Endothelial cell (in vitro differentiated cells): ENCODE measurements at regions not wholly inside any gene's neighbourhood (a gene's known extent, or its start where the extent isn't known, plus 50 kb on each side); places are given as distances from the start of the nearest gene placed in this dataset.

Source experiments
- DNase-seq: peaks from one replicate; pipeline ENCODE4 v3.0.0; 2021; ENCODE audit warnings: low spot score
- H3K27ac Mint-ChIP-seq: one replicate; pipeline ENCODE4 v1.8.0; 2021; ENCODE audit warnings: mixed read lengths, inconsistent platforms; ENCODE audit not compliant: unreplicated experiment
- H3K27me3 Mint-ChIP-seq: one replicate; pipeline ENCODE4 v1.8.0; 2021; ENCODE audit warnings: mild to moderate bottlenecking, moderate library complexity, mixed read lengths, inconsistent platforms; ENCODE audit not compliant: unreplicated experiment
- H3K36me3 Mint-ChIP-seq: one replicate; pipeline ENCODE4 v1.8.0; 2021; ENCODE audit warnings: mild to moderate bottlenecking, low read depth, mixed read lengths, inconsistent platforms; ENCODE audit not compliant: unreplicated experiment
- H3K4me1 Mint-ChIP-seq: one replicate; pipeline ENCODE4 v1.8.0; 2021; ENCODE audit warnings: mild to moderate bottlenecking, mixed read lengths, inconsistent platforms; ENCODE audit not compliant: unreplicated experiment
- H3K4me3 Mint-ChIP-seq: one replicate; pipeline ENCODE4 v1.8.0; 2021; ENCODE audit warnings: mild to moderate bottlenecking, mixed read lengths, inconsistent platforms; ENCODE audit not compliant: unreplicated experiment
- H3K9me3 Mint-ChIP-seq: one replicate; pipeline ENCODE4 v1.8.0; 2021; ENCODE audit warnings: mixed read lengths, inconsistent platforms; ENCODE audit not compliant: unreplicated experiment
- CTCF ChIP-seq: fragments of 200-600 bp; sonication (generic); IDR thresholded peaks from one replicate; pipeline ENCODE4 v1.5.0; 2021; ENCODE audit warnings: antibody characterized with exemption; ENCODE audit not compliant: unreplicated experiment

- H3K36me3 Mint-ChIP-seq = no peaks in the 10 kb centered on the region
- H3K27ac Mint-ChIP-seq = no peak overlapping the region
- H3K9me3 Mint-ChIP-seq = no peaks in the 10 kb centered on the region
- no peak for TF ChIP-seq CTCF
- no peaks in the 10 kb centered on the region for H3K27me3 Mint-ChIP-seq
- no peak for DNase-seq
- H3K4me1 Mint-ChIP-seq = no peaks in the 10 kb centered on the region
- no peak overlapping the region for H3K4me3 Mint-ChIP-seq
Measured at GRCh38 chr13:31686670-31687425, 52.5 kb upstream of the RXFP2 start.
